ENCODE measurements at regions not wholly inside any gene's neighbourhood (a gene's known extent, or its start where the extent isn't known, plus 50 kb on each side); places are given as distances from the start of the nearest gene placed in this dataset.
A peak's percentile ranks its signal among the peaks of the same experiment; 100 is the strongest.

DNA sequence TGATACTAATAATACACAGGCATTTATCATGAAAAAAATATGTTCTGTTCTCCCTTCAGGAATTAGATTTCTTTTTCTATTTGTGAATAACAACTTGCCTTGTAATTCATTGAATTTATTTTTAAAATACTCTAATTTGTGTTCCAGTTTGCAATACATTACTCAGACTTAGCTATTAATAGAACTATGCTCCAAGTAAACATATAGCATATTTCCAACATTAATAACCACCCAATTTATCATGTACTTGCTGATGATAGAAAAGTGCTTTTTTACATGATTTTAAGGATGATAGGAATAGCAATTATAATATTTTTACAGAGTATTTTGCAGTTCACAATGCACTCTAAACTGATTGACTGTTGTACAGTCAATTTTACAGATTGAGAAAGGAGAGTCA lies 338.8 kb upstream of the SEMA3D start:
- TF ChIP-seq, protein P1, sequence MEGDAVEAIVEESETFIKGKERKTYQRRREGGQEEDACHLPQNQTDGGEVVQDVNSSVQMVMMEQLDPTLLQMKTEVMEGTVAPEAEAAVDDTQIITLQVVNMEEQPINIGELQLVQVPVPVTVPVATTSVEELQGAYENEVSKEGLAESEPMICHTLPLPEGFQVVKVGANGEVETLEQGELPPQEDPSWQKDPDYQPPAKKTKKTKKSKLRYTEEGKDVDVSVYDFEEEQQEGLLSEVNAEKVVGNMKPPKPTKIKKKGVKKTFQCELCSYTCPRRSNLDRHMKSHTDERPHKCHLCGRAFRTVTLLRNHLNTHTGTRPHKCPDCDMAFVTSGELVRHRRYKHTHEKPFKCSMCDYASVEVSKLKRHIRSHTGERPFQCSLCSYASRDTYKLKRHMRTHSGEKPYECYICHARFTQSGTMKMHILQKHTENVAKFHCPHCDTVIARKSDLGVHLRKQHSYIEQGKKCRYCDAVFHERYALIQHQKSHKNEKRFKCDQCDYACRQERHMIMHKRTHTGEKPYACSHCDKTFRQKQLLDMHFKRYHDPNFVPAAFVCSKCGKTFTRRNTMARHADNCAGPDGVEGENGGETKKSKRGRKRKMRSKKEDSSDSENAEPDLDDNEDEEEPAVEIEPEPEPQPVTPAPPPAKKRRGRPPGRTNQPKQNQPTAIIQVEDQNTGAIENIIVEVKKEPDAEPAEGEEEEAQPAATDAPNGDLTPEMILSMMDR (IDR thresholded peaks at IDR 0.05; ENCODE audit: low read depth, low read length, missing control alignments) = no peak
- no peak overlapping the region for H3K4me3 ChIP-seq (ENCODE audit: low read depth, low read length)
- no peak overlapping the region for H3K27ac ChIP-seq
- H3K27me3 ChIP-seq (replicated peaks) = no peaks in the 10 kb centered on the region
- no peaks in the 10 kb centered on the region for H3K36me3 ChIP-seq (replicated peaks)
- in situ Hi-C loops (cut with HindIII; ENCODE audit: low pct_ligation_motif_present, low sequenced_read_pairs) = no loop called here
- DNase-seq = no peak

DNA sequence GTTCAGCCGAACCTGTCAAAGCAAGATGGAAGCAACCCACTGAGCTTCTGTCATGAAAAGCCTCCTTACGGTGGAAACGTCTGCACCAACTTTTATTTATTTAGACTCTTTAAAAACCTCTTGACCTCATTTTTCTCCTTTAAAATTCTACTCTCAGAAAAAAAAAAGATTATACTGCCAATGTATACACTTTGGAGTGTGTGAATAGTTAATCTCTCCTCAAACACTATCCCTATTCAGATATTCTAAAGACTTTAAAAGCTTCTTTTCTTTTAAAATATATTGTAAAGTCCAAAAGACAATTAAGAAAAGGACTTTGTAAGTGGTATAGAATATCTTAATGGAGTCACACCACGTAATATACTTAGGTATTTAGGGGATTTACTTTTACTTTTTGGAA lies 335.2 kb upstream of the SEMA3D start:
- in situ Hi-C loops (cut with HindIII; ENCODE audit: low pct_ligation_motif_present, low sequenced_read_pairs) = no loop called here
- Histone ChIP-seq H3K36me3 (replicated peaks) (no peaks in the 10 kb centered on the region), H3K27me3 (replicated peaks) (no peaks in the 10 kb centered on the region), H3K4me3 (ENCODE audit: low read depth, low read length) (no peak overlapping the region), H3K27ac (no peak overlapping the region)
- no peak for DNase-seq
- TF ChIP-seq, protein P1 (IDR thresholded peaks at IDR 0.05; ENCODE audit: low read depth, low read length, missing control alignments) = no peak

DNA sequence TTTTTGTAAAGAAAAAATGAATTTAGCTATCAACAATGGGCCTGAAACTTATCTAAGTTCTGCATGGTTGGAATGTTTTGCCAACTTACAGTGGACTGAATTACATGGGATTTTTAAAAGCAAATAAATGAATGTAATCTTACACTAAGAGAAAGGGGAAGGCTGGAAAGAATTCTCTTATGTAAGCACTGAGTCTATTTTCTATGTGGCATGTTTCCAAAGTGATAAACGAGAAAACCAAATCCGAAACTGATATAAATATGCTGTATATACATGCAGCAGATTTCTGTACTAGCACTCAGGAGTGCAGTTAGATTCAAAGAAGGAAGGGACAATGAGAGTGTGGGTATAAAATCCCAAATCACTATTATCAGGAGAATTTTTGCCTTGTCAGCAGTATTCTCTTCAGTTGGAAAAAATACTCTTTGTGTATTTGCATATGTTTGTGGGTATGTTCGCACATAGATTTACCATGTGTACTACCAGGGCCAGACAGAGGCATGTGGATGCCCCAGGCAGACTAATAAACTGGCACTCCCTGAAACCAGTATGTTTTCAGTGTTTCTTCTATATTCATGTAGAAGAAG lies 334.3 kb upstream of the SEMA3D start:
- Histone ChIP-seq H3K36me3 (replicated peaks) (no peaks in the 10 kb centered on the region), H3K4me3 (ENCODE audit: low read depth, low read length) (no peak overlapping the region), H3K27ac (no peak overlapping the region), H3K27me3 (replicated peaks) (no peaks in the 10 kb centered on the region)
- DNase-seq = no peak
- in situ Hi-C loops (cut with HindIII; ENCODE audit: low pct_ligation_motif_present, low sequenced_read_pairs) = no loop called here
- TF ChIP-seq, protein P1 (IDR thresholded peaks at IDR 0.05; ENCODE audit: low read depth, low read length, missing control alignments) = no peak

GRCh38 chr7:85520175-85520574 lies 333.3 kb upstream of the SEMA3D start:
- no peak for DNase-seq
- Histone ChIP-seq H3K36me3 (replicated peaks) (no peaks in the 10 kb centered on the region), H3K27me3 (replicated peaks) (no peaks in the 10 kb centered on the region), H3K27ac (no peak overlapping the region), H3K4me3 (ENCODE audit: low read depth, low read length) (no peak overlapping the region)
- TF ChIP-seq, protein P1 (IDR thresholded peaks at IDR 0.05; ENCODE audit: low read depth, low read length, missing control alignments) = no peak
- in situ Hi-C loops (cut with HindIII; ENCODE audit: low pct_ligation_motif_present, low sequenced_read_pairs) = no loop called here

DNA sequence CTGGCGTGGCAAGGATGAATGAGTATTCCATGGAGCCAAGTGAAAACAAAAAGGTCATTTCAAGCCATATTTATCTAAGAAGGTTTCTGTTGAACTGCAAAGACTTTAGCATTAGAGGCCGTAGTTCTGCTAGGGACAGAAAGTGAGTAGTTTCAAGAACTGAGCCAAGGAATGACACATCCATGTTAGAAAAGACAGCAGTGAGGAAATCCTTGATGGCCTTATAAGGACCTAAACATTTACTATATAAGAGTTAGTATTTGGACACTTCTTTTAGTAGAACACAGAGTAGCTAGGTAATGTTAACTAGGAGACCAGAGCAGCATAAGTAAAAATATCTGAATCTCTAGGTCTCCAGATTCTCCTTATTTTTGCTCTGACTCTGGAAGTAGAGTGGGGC lies 329.8 kb upstream of the SEMA3D start:
- TF ChIP-seq, protein P1 (IDR thresholded peaks at IDR 0.05; ENCODE audit: low read depth, low read length, missing control alignments) = no peak
- peak; percentile 11 for DNase-seq
- H3K4me3 ChIP-seq (ENCODE audit: low read depth, low read length) = no peak overlapping the region
- H3K27me3 ChIP-seq (replicated peaks) = no peaks in the 10 kb centered on the region
- H3K27ac ChIP-seq = no peak overlapping the region
- H3K36me3 ChIP-seq (replicated peaks) = no peaks in the 10 kb centered on the region
- in situ Hi-C loops (cut with HindIII; ENCODE audit: low pct_ligation_motif_present, low sequenced_read_pairs) = no loop called here

- no peaks in the 10 kb centered on the region for H3K36me3 ChIP-seq (replicated peaks)
- in situ Hi-C loops (cut with HindIII; ENCODE audit: low pct_ligation_motif_present, low sequenced_read_pairs) = no loop called here
- H3K27me3 ChIP-seq (replicated peaks) = no peaks in the 10 kb centered on the region
Observed at GRCh38 chr7:85512790-85513189, 325.9 kb upstream of the SEMA3D start.

More at GRCh38 chr7:85512790-85513189, 325.9 kb upstream of the SEMA3D start:
- no peak for DNase-seq
- H3K4me3 ChIP-seq (ENCODE audit: low read depth, low read length) = no peak overlapping the region
- TF ChIP-seq, protein P1 (IDR thresholded peaks at IDR 0.05; ENCODE audit: low read depth, low read length, missing control alignments) = no peak
- no peak overlapping the region for H3K27ac ChIP-seq
